Ectodermal cell (in vitro differentiated cells): ENCODE measurements at regions not wholly inside any gene's neighbourhood (a gene's known extent, or its start where the extent isn't known, plus 50 kb on each side); places are given as distances from the start of the nearest gene placed in this dataset.

Experiments used
- H3K27ac ChIP-seq: 2 replicates; pipeline ENCODE4 v1.7.0; 2013; ENCODE audit warnings: mild to moderate bottlenecking, low read depth, low read length; ENCODE audit not compliant: insufficient read depth, poor library complexity, severe bottlenecking
- H3K27me3 ChIP-seq: 2 replicates; pipeline ENCODE4 v1.7.0; 2013; ENCODE audit warnings: mild to moderate bottlenecking, low read length; ENCODE audit not compliant: insufficient read depth, control insufficient read depth, poor library complexity, severe bottlenecking
- H3K36me3 ChIP-seq: one replicate; pipeline ENCODE4 v1.7.0; 2013; ENCODE audit warnings: low read length; ENCODE audit not compliant: control insufficient read depth, insufficient read depth
- H3K4me1 ChIP-seq: one replicate; pipeline ENCODE4 v1.7.0; 2013; ENCODE audit warnings: low read length; ENCODE audit not compliant: control insufficient read depth, insufficient read depth
- H3K4me3 ChIP-seq: 2 replicates; pipeline ENCODE4 v1.7.0; 2013; ENCODE audit warnings: low read depth, low read length, control low read depth; ENCODE audit not compliant: insufficient read depth
- H3K9me3 ChIP-seq: 2 replicates; pipeline ENCODE4 v1.7.0; 2013; ENCODE audit warnings: mild to moderate bottlenecking, low read length, moderate library complexity; ENCODE audit not compliant: control insufficient read depth
- WGBS, 2 experiments: methylation state at CpG; one replicate each; pipeline ENCODE4 v1.1.7; 2013; ENCODE audit warnings: missing lambda C conversion rate in 2 of 2; 5-methylcytosine and 5-hydroxymethylcytosine counted together

- no peak overlapping the region for H3K27ac ChIP-seq
- no peak overlapping the region for H3K4me3 ChIP-seq
- no peaks in the 10 kb centered on the region for H3K36me3 ChIP-seq
- no peaks in the 10 kb centered on the region for H3K27me3 ChIP-seq
- WGBS, 2 experiments = 92 to 93% methylated on average over 3 of the region's 3 CpGs
- no peaks in the 10 kb centered on the region for H3K9me3 ChIP-seq
- H3K4me1 ChIP-seq = no peaks in the 10 kb centered on the region
Measured at GRCh38 chr7:80318081-80318480, 183.4 kb downstream of the GNAI1 start.

GRCh38 chr7:80316811-80317210, 182.2 kb downstream of the GNAI1 start:
- H3K36me3 ChIP-seq = no peaks in the 10 kb centered on the region
- H3K27ac ChIP-seq = no peak overlapping the region
- no peaks in the 10 kb centered on the region for H3K27me3 ChIP-seq
- 79 to 90% methylated on average over 2 of the region's 2 CpGs for WGBS, 2 experiments
- no peak overlapping the region for H3K4me3 ChIP-seq
- no peaks in the 10 kb centered on the region for H3K9me3 ChIP-seq
- H3K4me1 ChIP-seq = no peaks in the 10 kb centered on the region

- Histone ChIP-seq H3K36me3 (no peaks in the 10 kb centered on the region), H3K4me1 (no peaks in the 10 kb centered on the region), H3K9me3 (no peaks in the 10 kb centered on the region), H3K27me3 (no peaks in the 10 kb centered on the region), H3K4me3 (no peak overlapping the region), H3K27ac (no peak overlapping the region)
- 93 to 98% methylated on average over 3 of the region's 3 CpGs for WGBS, 2 experiments
Measured at GRCh38 chr7:80313716-80314115, 179.1 kb downstream of the GNAI1 start.

GRCh38 chr7:80313067-80313626, 178.5 kb downstream of the GNAI1 start:
- H3K4me3 ChIP-seq = no peak overlapping the region
- H3K9me3 ChIP-seq = no peaks in the 10 kb centered on the region
- H3K27ac ChIP-seq = no peak overlapping the region
- no peaks in the 10 kb centered on the region for H3K36me3 ChIP-seq
- 93 to 97% methylated on average over 6 of the region's 6 CpGs for WGBS, 2 experiments
- no peaks in the 10 kb centered on the region for H3K27me3 ChIP-seq
- no peaks in the 10 kb centered on the region for H3K4me1 ChIP-seq

- no peaks in the 10 kb centered on the region for H3K4me1 ChIP-seq
- H3K4me3 ChIP-seq = no peak overlapping the region
- H3K27me3 ChIP-seq = no peaks in the 10 kb centered on the region
- no peak overlapping the region for H3K27ac ChIP-seq
- WGBS, 2 experiments = 78 to 82% methylated on average over 5 of the region's 5 CpGs
- H3K36me3 ChIP-seq = no peaks in the 10 kb centered on the region
- H3K9me3 ChIP-seq = no peaks in the 10 kb centered on the region
Measured at GRCh38 chr7:80312139-80312661, 177.6 kb downstream of the GNAI1 start.

- WGBS, 2 experiments = 80 to 97% methylated on average over 1 to 2 of the region's 2 CpGs
- Histone ChIP-seq H3K9me3 (no peaks in the 10 kb centered on the region), H3K36me3 (no peaks in the 10 kb centered on the region), H3K4me3 (no peak overlapping the region), H3K27me3 (no peaks in the 10 kb centered on the region), H3K27ac (no peak overlapping the region), H3K4me1 (no peaks in the 10 kb centered on the region)
Measured at GRCh38 chr7:80311313-80311712, 176.7 kb downstream of the GNAI1 start.

- Histone ChIP-seq H3K4me1 (no peaks in the 10 kb centered on the region), H3K9me3 (no peaks in the 10 kb centered on the region), H3K27ac (no peak overlapping the region), H3K4me3 (no peak overlapping the region), H3K27me3 (no peaks in the 10 kb centered on the region), H3K36me3 (no peaks in the 10 kb centered on the region)
- WGBS, 2 experiments = 94 to 100% methylated on average over 4 of the region's 4 CpGs
Measured at GRCh38 chr7:80309971-80310549, 175.4 kb downstream of the GNAI1 start.

- H3K4me3 ChIP-seq = no peak overlapping the region
- H3K36me3 ChIP-seq = no peaks in the 10 kb centered on the region
- no peaks in the 10 kb centered on the region for H3K4me1 ChIP-seq
- no peaks in the 10 kb centered on the region for H3K27me3 ChIP-seq
- no peak overlapping the region for H3K27ac ChIP-seq
- 99% methylated on average over 3 of the region's 3 CpGs for WGBS, 2 experiments
- no peaks in the 10 kb centered on the region for H3K9me3 ChIP-seq
Measured at GRCh38 chr7:80309377-80309776, 174.7 kb downstream of the GNAI1 start.

GRCh38 chr7:80307227-80307856, 172.7 kb downstream of the GNAI1 start:
- 100% methylated on average over 2 of the region's 2 CpGs for WGBS, 2 experiments
- H3K36me3 ChIP-seq = no peaks in the 10 kb centered on the region
- H3K4me3 ChIP-seq = no peak overlapping the region
- no peaks in the 10 kb centered on the region for H3K27me3 ChIP-seq
- no peaks in the 10 kb centered on the region for H3K4me1 ChIP-seq
- H3K9me3 ChIP-seq = no peaks in the 10 kb centered on the region
- no peak overlapping the region for H3K27ac ChIP-seq

- no peak overlapping the region for H3K4me3 ChIP-seq
- H3K27me3 ChIP-seq = no peaks in the 10 kb centered on the region
- H3K27ac ChIP-seq = no peak overlapping the region
- 98 to 100% methylated on average over 1 to 2 of the region's 2 CpGs for WGBS, 2 experiments
- H3K4me1 ChIP-seq = no peaks in the 10 kb centered on the region
- H3K36me3 ChIP-seq = no peaks in the 10 kb centered on the region
- H3K9me3 ChIP-seq = no peaks in the 10 kb centered on the region
Measured at GRCh38 chr7:80303315-80303714, 168.7 kb downstream of the GNAI1 start.
